Stimulated activated naive CD8-positive, alpha-beta T cell treated with anti-CD3 and anti-CD28 coated beads, Interleukin-15, Interleukin-2, amounts not matched to agents 100 ng/mL and 50 ng/mL, for 24 hours (primary cell): ENCODE measurements at regions not wholly inside any gene's neighbourhood (a gene's known extent, or its start where the extent isn't known, plus 50 kb on each side); places are given as distances from the start of the nearest gene placed in this dataset.

ENCODE experiments used
- H3K27ac Mint-ChIP-seq: one replicate; pipeline ENCODE4 v1.8.0; 2021; ENCODE audit warnings: mild to moderate bottlenecking, mixed read lengths
- H3K27me3 Mint-ChIP-seq: one replicate; pipeline ENCODE4 v1.8.0; 2021; ENCODE audit warnings: mixed read lengths
- H3K36me3 Mint-ChIP-seq: one replicate; pipeline ENCODE4 v1.8.0; 2021; ENCODE audit warnings: low read depth, mixed read lengths
- H3K4me1 Mint-ChIP-seq: one replicate; pipeline ENCODE4 v1.8.0; 2021; ENCODE audit warnings: low read depth, mixed read lengths
- H3K4me3 Mint-ChIP-seq: one replicate; pipeline ENCODE4 v1.8.0; 2021; ENCODE audit warnings: mild to moderate bottlenecking, mixed read lengths
- H3K9me3 Mint-ChIP-seq: one replicate; pipeline ENCODE4 v1.8.0; 2021; ENCODE audit warnings: mixed read lengths

- no peak overlapping the region for H3K27ac Mint-ChIP-seq
- H3K27me3 Mint-ChIP-seq = peaks cover 32% of the 10 kb centered on the region
- H3K4me1 Mint-ChIP-seq = no peaks in the 10 kb centered on the region
- no peak overlapping the region for H3K4me3 Mint-ChIP-seq
- no peaks in the 10 kb centered on the region for H3K36me3 Mint-ChIP-seq
- peaks cover 3% of the 10 kb centered on the region for H3K9me3 Mint-ChIP-seq
Observed at GRCh38 chr5:73365301-73365853, 83.2 kb downstream of the FOXD1 start.

GRCh38 chr5:73363911-73364730 is 84.5 kb downstream of the FOXD1 start:
- Mint-ChIP-seq H3K27ac (no peak overlapping the region), H3K4me1 (no peaks in the 10 kb centered on the region), H3K36me3 (no peaks in the 10 kb centered on the region), H3K4me3 (no peak overlapping the region), H3K9me3 (peaks cover 3% of the 10 kb centered on the region), H3K27me3 (peaks cover 32% of the 10 kb centered on the region)

- Mint-ChIP-seq H3K36me3 (no peaks in the 10 kb centered on the region), H3K27me3 (peaks cover 42% of the 10 kb centered on the region), H3K9me3 (peaks cover 3% of the 10 kb centered on the region), H3K4me1 (no peaks in the 10 kb centered on the region), H3K27ac (no peak overlapping the region), H3K4me3 (no peak overlapping the region)
Observed at GRCh38 chr5:73359395-73359794, 89.2 kb downstream of the FOXD1 start.

GRCh38 chr5:73358366-73358765 is 90.2 kb downstream of the FOXD1 start:
- H3K4me3 Mint-ChIP-seq = no peak overlapping the region
- no peaks in the 10 kb centered on the region for H3K4me1 Mint-ChIP-seq
- no peaks in the 10 kb centered on the region for H3K36me3 Mint-ChIP-seq
- H3K27me3 Mint-ChIP-seq = peaks cover 45% of the 10 kb centered on the region
- no peak overlapping the region for H3K27ac Mint-ChIP-seq
- peaks cover 3% of the 10 kb centered on the region for H3K9me3 Mint-ChIP-seq

- Mint-ChIP-seq H3K4me1 (no peaks in the 10 kb centered on the region), H3K36me3 (no peaks in the 10 kb centered on the region), H3K27ac (no peak overlapping the region), H3K27me3 (peaks cover 46% of the 10 kb centered on the region), H3K9me3 (peaks cover 3% of the 10 kb centered on the region), H3K4me3 (no peak overlapping the region)
Observed at GRCh38 chr5:73357576-73357975, 91.0 kb downstream of the FOXD1 start.

GRCh38 chr5:73355108-73355507 is 93.5 kb downstream of the FOXD1 start:
- no peaks in the 10 kb centered on the region for H3K36me3 Mint-ChIP-seq
- peaks cover 56% of the 10 kb centered on the region for H3K27me3 Mint-ChIP-seq
- no peak overlapping the region for H3K27ac Mint-ChIP-seq
- peaks cover 7% of the 10 kb centered on the region for H3K9me3 Mint-ChIP-seq
- no peaks in the 10 kb centered on the region for H3K4me1 Mint-ChIP-seq
- no peak overlapping the region for H3K4me3 Mint-ChIP-seq

GRCh38 chr5:73354406-73354805 is 94.2 kb downstream of the FOXD1 start:
- Mint-ChIP-seq H3K27ac (no peak overlapping the region), H3K36me3 (no peaks in the 10 kb centered on the region), H3K9me3 (peaks cover 12% of the 10 kb centered on the region), H3K4me1 (no peaks in the 10 kb centered on the region), H3K27me3 (peaks cover 61% of the 10 kb centered on the region), H3K4me3 (no peak overlapping the region)

- H3K9me3 Mint-ChIP-seq = peaks cover 23% of the 10 kb centered on the region
- H3K27ac Mint-ChIP-seq = no peak overlapping the region
- no peak overlapping the region for H3K4me3 Mint-ChIP-seq
- peaks cover 68% of the 10 kb centered on the region for H3K27me3 Mint-ChIP-seq
- H3K36me3 Mint-ChIP-seq = no peaks in the 10 kb centered on the region
- no peaks in the 10 kb centered on the region for H3K4me1 Mint-ChIP-seq
Observed at GRCh38 chr5:73352649-73353230, 95.8 kb downstream of the FOXD1 start.

GRCh38 chr5:73352243-73352642 is 96.3 kb downstream of the FOXD1 start:
- Mint-ChIP-seq H3K9me3 (peaks cover 28% of the 10 kb centered on the region), H3K36me3 (no peaks in the 10 kb centered on the region), H3K4me1 (no peaks in the 10 kb centered on the region), H3K27me3 (peaks cover 67% of the 10 kb centered on the region), H3K4me3 (no peak overlapping the region), H3K27ac (no peak overlapping the region)

GRCh38 chr5:73351593-73351992 is 97.0 kb downstream of the FOXD1 start:
- H3K9me3 Mint-ChIP-seq = peaks cover 35% of the 10 kb centered on the region
- no peaks in the 10 kb centered on the region for H3K36me3 Mint-ChIP-seq
- peaks cover 70% of the 10 kb centered on the region for H3K27me3 Mint-ChIP-seq
- H3K27ac Mint-ChIP-seq = no peak overlapping the region
- no peak overlapping the region for H3K4me3 Mint-ChIP-seq
- H3K4me1 Mint-ChIP-seq = no peaks in the 10 kb centered on the region

- Mint-ChIP-seq H3K27me3 (peaks cover 71% of the 10 kb centered on the region), H3K4me1 (no peaks in the 10 kb centered on the region), H3K9me3 (peaks cover 44% of the 10 kb centered on the region), H3K36me3 (no peaks in the 10 kb centered on the region), H3K27ac (no peak overlapping the region), H3K4me3 (no peak overlapping the region)
Observed at GRCh38 chr5:73346878-73347408, 101.6 kb downstream of the FOXD1 start.

- H3K9me3 Mint-ChIP-seq = peaks cover 35% of the 10 kb centered on the region
- H3K27me3 Mint-ChIP-seq = peaks cover 71% of the 10 kb centered on the region
- H3K36me3 Mint-ChIP-seq = no peaks in the 10 kb centered on the region
- H3K27ac Mint-ChIP-seq = no peak overlapping the region
- no peak overlapping the region for H3K4me3 Mint-ChIP-seq
- H3K4me1 Mint-ChIP-seq = no peaks in the 10 kb centered on the region
Observed at GRCh38 chr5:73344835-73345234, 103.7 kb downstream of the FOXD1 start.

- Mint-ChIP-seq H3K27ac (no peak overlapping the region), H3K4me3 (no peak overlapping the region), H3K36me3 (no peaks in the 10 kb centered on the region), H3K4me1 (no peaks in the 10 kb centered on the region), H3K9me3 (no peaks in the 10 kb centered on the region), H3K27me3 (peaks cover 60% of the 10 kb centered on the region)
Observed at GRCh38 chr5:73339711-73340110, 108.9 kb downstream of the FOXD1 start.

GRCh38 chr5:73339051-73339575 is 109.5 kb downstream of the FOXD1 start:
- Mint-ChIP-seq H3K4me1 (no peaks in the 10 kb centered on the region), H3K27me3 (peaks cover 66% of the 10 kb centered on the region), H3K4me3 (no peak overlapping the region), H3K36me3 (no peaks in the 10 kb centered on the region), H3K27ac (no peak overlapping the region), H3K9me3 (no peaks in the 10 kb centered on the region)
